HS-27A (cell line): ENCODE measurements at regions not wholly inside any gene's neighbourhood (a gene's known extent, or its start where the extent isn't known, plus 50 kb on each side); places are given as distances from the start of the nearest gene placed in this dataset.
"Not testable (repeated sequence)": the region's sequence is repeated elsewhere in the genome, so short reads cannot be mapped to it uniquely, and the experiment has no call there.

ENCODE experiments used
- DNase-seq: peaks from one replicate; pipeline ENCODE4 v3.0.0-alpha.2; 2012; ENCODE audit warnings: low read depth, missing footprints

DNA sequence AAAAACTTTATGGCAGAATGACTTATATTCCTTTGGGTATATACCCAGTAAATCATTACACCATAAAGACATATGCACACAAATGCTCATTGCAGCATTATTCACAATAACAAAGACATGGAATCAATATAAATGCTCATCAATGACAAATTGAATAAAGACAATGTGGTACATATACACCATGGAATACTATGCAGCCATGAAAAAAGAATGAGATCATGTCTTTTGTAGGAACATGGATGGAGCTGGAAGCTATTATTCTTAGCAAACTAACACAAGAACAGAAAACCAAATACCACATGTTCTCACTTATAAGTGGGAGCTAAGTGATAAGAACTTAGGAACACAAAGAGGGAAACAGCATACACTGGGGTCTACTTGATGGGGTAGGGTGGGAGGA lies 321.7 kb downstream of the ZNF674 start:
- not testable (repeated sequence) for DNase-seq

- DNase-seq: no peak
Observed at GRCh38 chrX:46220822-46221221, 324.4 kb downstream of the ZNF674 start.

DNA sequence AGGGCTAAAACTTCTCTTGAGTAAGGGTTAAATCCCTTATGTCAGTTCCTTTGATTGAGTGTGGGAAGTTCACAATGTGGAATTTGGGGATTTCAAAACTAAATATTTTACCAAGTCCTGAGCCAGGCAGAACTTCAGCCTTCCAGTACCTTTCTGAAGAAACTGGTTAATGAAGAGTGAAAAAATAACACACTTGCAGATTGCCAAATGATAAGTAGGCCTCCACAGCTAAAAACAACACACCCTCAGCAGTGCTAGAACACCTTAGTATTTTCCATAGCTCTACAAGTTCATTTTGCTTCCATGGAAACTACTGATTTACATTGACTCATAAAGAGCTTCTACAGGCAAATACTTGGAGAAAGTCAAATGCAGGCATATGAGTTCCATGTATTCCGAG lies 326.8 kb downstream of the ZNF674 start:
- DNase-seq: no peak

DNA sequence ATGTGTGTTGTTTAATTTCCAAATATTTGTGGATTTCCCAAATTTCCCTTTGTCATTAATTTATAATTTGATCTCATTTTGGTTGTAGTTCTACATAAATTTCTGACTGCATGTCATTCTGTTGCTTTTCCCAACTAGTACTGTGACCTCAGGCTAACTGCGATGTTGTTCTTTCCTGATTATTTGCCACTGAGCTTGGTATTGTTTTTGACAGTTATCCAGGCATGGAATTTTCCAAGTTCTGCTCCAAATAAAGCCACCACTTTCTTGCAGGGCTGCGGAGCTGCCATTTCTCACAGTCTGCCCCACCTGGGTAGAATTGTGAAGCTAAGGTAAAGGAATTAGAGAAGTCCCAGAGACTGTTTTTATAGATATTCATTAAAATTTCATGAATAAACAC lies 328.8 kb downstream of the ZNF674 start:
- DNase-seq: no peak

DNA sequence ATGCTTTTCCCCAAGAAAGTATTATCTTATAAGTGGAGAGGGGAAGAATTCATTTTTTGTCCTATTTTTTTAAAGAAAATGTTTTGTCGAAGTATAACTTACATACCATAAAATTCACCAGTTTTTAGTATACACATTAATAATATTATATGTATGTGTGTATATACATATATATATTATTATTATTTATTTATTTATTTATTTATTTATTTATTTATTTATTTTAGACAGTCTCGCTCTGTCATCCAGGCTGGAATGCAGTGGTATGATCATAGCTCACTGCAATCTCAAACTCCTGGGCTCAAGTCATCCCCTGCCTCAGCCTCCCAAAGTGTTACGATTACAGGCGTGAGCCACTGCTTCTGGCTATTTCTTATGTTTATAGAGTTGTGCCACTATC lies 334.1 kb downstream of the ZNF674 start:
- DNase-seq: no peak

DNA sequence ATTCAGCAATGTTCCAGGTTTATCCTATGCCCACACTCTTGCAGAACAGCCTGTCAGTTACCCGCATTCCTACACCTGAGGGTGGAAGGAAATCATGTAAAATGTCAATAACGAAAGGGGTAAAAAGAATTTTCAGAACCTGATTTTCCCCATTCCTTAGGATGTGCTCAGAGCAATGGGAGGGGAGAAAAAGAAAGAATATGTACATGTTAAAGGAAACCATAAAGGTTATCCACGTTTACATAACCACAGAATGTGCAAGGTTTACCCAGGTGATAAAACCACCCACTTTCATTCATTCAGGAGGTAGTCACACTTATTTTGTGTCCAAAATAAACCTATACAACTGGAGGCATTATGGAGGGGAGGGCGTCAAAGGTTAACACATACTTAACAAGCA lies 335.5 kb downstream of the ZNF674 start:
- no peak for DNase-seq

DNA sequence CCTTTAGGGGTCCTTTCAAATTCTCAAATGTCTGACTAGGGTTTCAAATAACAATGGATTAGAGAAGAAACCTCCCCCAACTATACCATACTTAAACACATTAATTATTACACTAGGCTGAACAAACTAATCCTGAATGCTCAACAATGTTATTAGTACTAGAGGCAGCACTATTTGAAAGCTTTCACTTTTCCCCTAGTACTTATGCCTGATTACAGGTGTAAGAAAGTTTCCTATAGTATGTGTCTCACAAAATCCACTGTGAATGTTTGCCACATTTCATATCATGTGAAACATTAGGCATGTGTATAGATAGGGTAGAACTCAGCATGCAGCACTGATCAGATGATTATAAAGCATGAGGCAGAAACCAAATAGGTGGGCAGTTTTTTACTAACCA lies 336.2 kb downstream of the ZNF674 start:
- no peak for DNase-seq

DNA sequence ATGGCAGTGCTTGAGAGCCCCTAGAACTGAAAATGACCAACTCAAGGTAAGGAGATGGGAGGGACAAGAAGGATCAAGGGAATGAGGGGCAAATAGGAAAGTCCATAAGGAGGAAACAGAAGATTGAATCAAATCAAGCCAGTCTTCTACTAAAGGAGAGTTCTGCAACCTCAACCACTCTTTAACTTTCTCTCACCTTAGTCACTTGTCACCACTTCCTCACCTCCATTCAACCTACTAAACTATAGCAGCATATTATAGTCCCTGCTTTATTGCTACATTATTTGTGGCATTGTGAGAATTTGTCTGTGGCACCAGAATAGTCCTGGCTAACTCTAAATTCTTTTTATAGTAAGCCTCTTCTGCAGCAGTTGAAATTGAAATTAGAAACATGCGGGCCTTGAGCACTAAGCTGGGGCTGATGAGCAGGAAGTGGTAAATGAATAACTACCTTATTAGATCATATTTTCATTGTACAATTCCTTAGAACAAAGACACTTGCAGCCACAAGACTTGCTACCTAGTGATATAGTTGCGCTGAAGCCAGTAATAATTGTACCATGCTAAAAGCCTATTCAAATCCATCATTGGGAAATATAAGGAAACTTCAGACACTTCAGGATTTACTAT lies 336.9 kb downstream of the ZNF674 start:
- no peak for DNase-seq

DNA sequence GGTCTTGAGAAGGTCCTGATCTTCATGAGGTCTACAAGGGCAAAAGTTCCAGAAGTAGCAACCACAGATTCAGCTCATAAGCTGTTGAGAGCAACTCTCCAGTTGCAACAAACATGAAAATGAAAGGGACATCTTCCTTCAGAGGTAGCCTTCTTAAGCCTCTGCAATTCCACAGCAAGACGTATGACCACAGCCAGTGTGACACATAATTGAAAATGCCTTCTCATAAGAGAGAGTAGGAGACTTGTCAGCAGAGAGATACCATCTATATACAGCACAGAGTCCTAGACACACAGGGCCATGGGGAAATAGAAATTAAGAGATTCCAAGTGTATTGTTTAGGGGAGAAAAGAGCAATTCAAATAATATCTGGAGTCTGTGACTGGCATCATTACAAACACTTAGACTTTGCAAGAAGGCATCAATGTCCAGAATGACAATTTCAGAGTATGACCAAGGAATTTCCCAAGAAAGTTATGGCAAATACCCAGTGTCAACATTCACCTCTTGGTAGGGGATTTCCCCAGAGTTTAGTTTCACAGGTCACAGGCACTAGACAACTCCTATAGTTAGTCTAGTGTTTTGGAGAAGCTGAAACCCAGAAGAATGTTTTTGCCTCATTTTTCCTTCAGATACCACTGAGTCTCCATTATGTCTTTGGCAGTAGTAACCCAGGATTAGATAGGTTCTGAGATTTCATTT lies 340.3 kb downstream of the ZNF674 start:
- no peak for DNase-seq

DNA sequence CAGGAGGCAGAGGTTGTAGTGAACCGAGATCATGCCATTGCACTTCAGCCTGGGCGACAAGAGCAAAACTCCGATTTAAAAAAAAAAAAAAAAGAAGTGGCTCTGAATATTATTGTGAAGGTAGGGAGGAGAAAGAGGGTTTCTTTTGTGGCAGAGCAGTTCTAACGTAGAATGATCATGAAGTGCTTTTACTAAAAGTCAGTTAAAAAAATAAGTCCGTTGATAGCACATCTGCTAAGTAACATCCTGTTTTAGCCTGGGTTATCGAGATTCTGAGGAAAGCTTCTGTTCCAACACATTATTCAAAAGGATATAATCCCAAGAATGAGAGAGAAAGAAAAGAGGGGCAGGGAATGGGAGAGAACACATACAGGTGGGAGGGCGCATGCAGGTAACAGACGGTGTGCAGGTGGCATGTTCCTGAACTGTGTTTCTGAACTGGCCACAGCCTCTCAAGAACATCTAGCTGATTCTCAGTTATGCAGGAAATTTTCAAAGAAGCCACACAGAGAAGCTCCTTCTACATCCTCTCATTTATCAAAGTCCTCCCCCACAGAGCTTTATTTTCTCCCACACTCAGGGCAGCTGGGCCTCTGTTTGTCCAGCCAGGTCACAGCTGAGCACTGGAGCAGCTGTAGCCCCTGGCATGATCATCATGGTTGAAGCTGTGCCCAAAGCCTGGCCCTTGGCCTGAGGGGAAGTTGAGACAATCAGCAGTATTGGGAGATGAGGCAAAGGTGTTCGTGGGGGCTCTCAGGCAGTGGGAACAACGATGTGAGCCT lies 342.3 kb downstream of the ZNF674 start:
- no peak for DNase-seq

DNA sequence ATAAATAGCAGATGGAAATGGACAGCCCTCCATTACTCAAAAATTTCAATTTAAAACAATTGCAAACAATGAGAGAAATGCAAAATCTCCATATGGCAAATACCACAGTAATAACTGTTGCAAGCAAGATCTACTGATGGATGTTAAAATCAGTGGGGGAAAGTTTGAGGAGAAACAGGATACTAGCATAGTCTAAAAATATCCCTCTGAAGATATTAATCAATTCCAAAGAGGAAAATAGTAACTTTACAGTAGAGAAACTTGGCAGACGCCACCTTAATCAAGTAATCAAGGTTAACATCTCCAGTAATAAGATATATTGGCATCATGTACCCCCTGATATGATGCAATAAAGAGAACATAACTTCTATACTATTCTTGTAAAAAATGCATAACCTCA lies 344.8 kb downstream of the ZNF674 start:
- no peak for DNase-seq

DNA sequence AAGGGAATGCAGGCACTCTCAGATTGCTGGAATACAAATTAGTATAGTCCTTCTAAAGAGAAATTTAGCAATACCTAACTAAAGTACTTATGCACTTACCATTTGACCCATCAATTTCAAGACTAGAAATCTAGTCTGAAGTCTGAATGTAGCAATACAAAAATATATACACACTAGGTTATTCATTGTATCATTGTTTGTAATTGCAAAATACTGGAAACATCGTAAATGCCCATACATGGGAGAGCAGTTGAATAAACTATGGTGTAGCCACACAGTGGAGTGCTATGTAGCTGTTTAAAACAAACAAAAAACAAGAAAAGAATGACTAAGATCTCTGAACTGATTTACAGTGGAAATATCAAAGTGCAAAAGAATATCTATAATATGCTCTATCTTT lies 346.4 kb downstream of the ZNF674 start:
- no peak for DNase-seq

- not testable (repeated sequence) for DNase-seq
Observed at GRCh38 chrX:46186811-46187106, 358.5 kb downstream of the ZNF674 start.

GRCh38 chrX:46185923-46186810 lies 359.1 kb downstream of the ZNF674 start:
- DNase-seq: no peak

DNA sequence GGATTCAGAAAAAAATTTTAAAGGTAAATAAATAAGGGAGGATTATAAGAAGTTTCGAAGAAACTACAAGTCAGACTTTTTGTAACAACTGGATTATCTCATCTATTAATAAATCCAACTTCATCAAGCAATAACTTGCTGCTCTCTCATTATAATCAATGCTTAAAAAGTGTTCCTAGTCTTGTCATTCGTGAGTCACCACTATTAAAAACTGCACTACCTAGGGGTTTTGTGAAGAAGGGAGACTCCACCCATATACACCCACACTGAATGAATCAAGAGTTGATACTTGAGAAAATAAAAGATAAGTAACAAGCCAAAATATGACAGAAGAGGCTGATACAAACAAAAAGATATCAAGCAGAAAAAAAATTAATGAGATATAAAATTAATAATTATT lies 360.5 kb downstream of the ZNF674 start:
- no peak for DNase-seq

- DNase-seq: peak; percentile 72
Observed at GRCh38 chrX:46180258-46180687, 364.9 kb downstream of the ZNF674 start.

- no peak for DNase-seq
Observed at GRCh38 chrX:46179748-46180147, 365.5 kb downstream of the ZNF674 start.

DNA sequence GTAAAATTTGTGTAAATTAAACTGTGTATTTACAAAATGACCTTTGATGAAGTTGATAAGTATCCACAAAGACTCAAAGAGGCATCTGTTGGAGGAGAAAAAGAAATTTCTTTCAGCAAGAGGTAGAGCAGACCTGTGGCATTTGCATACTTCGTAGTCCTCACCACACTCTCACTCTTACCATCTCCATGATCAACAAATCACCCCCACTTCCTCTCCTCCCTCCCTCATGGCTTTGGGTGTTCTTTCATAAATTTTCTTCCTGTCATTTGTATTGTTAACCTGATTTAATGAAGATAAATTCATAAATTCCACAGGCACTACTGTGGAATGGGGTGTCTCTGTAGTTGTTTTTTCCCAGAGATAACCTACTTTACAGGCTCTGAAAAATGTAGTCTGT lies 366.5 kb downstream of the ZNF674 start:
- no peak for DNase-seq

DNA sequence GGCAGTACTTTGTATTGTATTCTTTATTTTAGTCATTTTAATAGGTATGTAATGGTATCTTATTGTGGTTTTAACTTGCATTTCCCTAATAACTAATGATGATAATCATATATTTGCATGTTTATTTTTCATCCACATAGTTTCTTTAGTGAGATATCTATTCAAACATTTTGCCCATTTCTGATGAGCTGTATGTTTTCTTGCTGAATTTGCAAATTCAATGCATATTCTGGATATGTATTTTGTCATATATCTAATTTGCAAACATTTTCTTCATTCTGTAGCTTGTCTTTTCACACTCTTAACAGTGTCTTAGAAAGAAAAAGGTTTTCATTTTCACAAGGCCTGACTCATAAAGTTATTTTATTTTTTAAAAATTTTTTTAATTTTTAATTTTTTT lies 372.1 kb downstream of the ZNF674 start:
- DNase-seq: no peak

GRCh38 chrX:46171457-46171856 lies 373.8 kb downstream of the ZNF674 start:
- DNase-seq: not testable (repeated sequence)

- DNase-seq: no peak
Observed at GRCh38 chrX:46169808-46170207, 375.4 kb downstream of the ZNF674 start.

GRCh38 chrX:46168254-46168653 lies 377.0 kb downstream of the ZNF674 start:
- DNase-seq: no peak
